Calu3 (cell line): ENCODE measurements at regions not wholly inside any gene's neighbourhood (a gene's known extent, or its start where the extent isn't known, plus 50 kb on each side); places are given as distances from the start of the nearest gene placed in this dataset.

Experiments used
- BruUV-seq: library from RNA; stranded (reverse); fragments of 400-500 nt; replicated peaks from 2 replicates; lab custom pipeline; 2021; lab: Mats Ljungman, UMichigan
- CTCF ChIA-PET: fragments of 300-600 bp; sonication (Branson Sonifier 250); formaldehyde crosslinking; loops from one replicate; lab custom pipeline; 2022; ENCODE audit warnings: antibody characterized with exemption; lab: Charles Lee
- DNase-seq: peaks from one replicate; pipeline ENCODE4 v3.0.0; 2022
- H3K27ac Mint-ChIP-seq: one replicate; pipeline ENCODE4 v1.8.0; 2022; ENCODE audit warnings: mixed read lengths; ENCODE audit not compliant: unreplicated experiment
- H3K27me3 Mint-ChIP-seq: one replicate; pipeline ENCODE4 v1.8.0; 2022; ENCODE audit warnings: mixed read lengths; ENCODE audit not compliant: unreplicated experiment
- H3K36me3 Mint-ChIP-seq: one replicate; pipeline ENCODE4 v1.8.0; 2022; ENCODE audit warnings: mild to moderate bottlenecking, moderate library complexity, mixed read lengths; ENCODE audit not compliant: insufficient read depth, unreplicated experiment
- H3K4me1 Mint-ChIP-seq: one replicate; pipeline ENCODE4 v1.8.0; 2022; ENCODE audit warnings: mild to moderate bottlenecking, low read depth, mixed read lengths; ENCODE audit not compliant: unreplicated experiment
- H3K4me3 Mint-ChIP-seq: one replicate; pipeline ENCODE4 v1.8.0; 2022; ENCODE audit warnings: mild to moderate bottlenecking, low read depth, moderate library complexity, mixed read lengths; ENCODE audit not compliant: unreplicated experiment
- H3K9me3 Mint-ChIP-seq: one replicate; pipeline ENCODE4 v1.8.0; 2022; ENCODE audit warnings: low read depth, mixed read lengths; ENCODE audit not compliant: unreplicated experiment
- CTCF ChIP-seq: fragments of 200-600 bp; IDR thresholded peaks from one replicate; pipeline ENCODE4 v1.8.0; 2022; ENCODE audit warnings: antibody characterized with exemption; ENCODE audit not compliant: unreplicated experiment
- intact Hi-C: fragments of 100-400 bp; cut with micrococcal nuclease; formaldehyde crosslinking; loops from one replicate; pipeline ENCODE4 v1.10.0; 2022; ENCODE audit not compliant: unreplicated experiment

- no peak for DNase-seq
- Mint-ChIP-seq H3K4me3 (no peak overlapping the region), H3K9me3 (no peaks in the 10 kb centered on the region), H3K4me1 (no peaks in the 10 kb centered on the region), H3K27me3 (peaks cover 7% of the 10 kb centered on the region), H3K36me3 (no peaks in the 10 kb centered on the region), H3K27ac (no peak overlapping the region)
- no peak for TF ChIP-seq CTCF
- CTCF ChIA-PET = no interaction called here
- intact Hi-C loops = no loop called here
- BruUV-seq = no TSS peak
Observed at GRCh38 chr2:106311041-106311370, 116.9 kb upstream of the UXS1 start.

GRCh38 chr2:106307860-106308259 lies 113.8 kb upstream of the UXS1 start:
- no peak for TF ChIP-seq CTCF
- H3K36me3 Mint-ChIP-seq = no peaks in the 10 kb centered on the region
- no peak for DNase-seq
- H3K27me3 Mint-ChIP-seq = peaks cover 13% of the 10 kb centered on the region
- H3K4me1 Mint-ChIP-seq = no peaks in the 10 kb centered on the region
- no peak overlapping the region for H3K27ac Mint-ChIP-seq
- CTCF ChIA-PET = no interaction called here
- no peaks in the 10 kb centered on the region for H3K9me3 Mint-ChIP-seq
- no TSS peak for BruUV-seq
- no peak overlapping the region for H3K4me3 Mint-ChIP-seq
- intact Hi-C loops = no loop called here

GRCh38 chr2:106306387-106306786 lies 112.3 kb upstream of the UXS1 start:
- no peaks in the 10 kb centered on the region for H3K36me3 Mint-ChIP-seq
- BruUV-seq = no TSS peak

GRCh38 chr2:106304612-106305184 lies 110.6 kb upstream of the UXS1 start:
- Mint-ChIP-seq H3K27ac (no peak overlapping the region), H3K36me3 (no peaks in the 10 kb centered on the region), H3K27me3 (peaks cover 13% of the 10 kb centered on the region), H3K4me1 (no peaks in the 10 kb centered on the region), H3K4me3 (no peak overlapping the region), H3K9me3 (no peaks in the 10 kb centered on the region)
- BruUV-seq = no TSS peak
- CTCF ChIA-PET = no interaction called here
- no peak for DNase-seq
- TF ChIP-seq CTCF = no peak
- intact Hi-C loops = no loop called here

More at GRCh38 chr2:106306387-106306786, 112.3 kb upstream of the UXS1 start:
- no peaks in the 10 kb centered on the region for H3K4me1 Mint-ChIP-seq
- no peak for DNase-seq
- no peaks in the 10 kb centered on the region for H3K9me3 Mint-ChIP-seq
- intact Hi-C loops = no loop called here
- no peak overlapping the region for H3K4me3 Mint-ChIP-seq
- no peak overlapping the region for H3K27ac Mint-ChIP-seq
- peaks cover 13% of the 10 kb centered on the region for H3K27me3 Mint-ChIP-seq
- TF ChIP-seq CTCF = no peak
- CTCF ChIA-PET = no interaction called here
